AG09309 (cell line): ENCODE measurements at regions not wholly inside any gene's neighbourhood (a gene's known extent, or its start where the extent isn't known, plus 50 kb on each side); places are given as distances from the start of the nearest gene placed in this dataset.

Experiments
- DNase-seq: peaks from one replicate; pipeline ENCODE4 v3.0.0-alpha.2; 2010; ENCODE audit warnings: low read depth
- H3K4me3 ChIP-seq: 2 replicates; pipeline ENCODE4 v1.5.1; 2011; ENCODE audit warnings: mild to moderate bottlenecking, low read depth, low read length, moderate library complexity; ENCODE audit not compliant: control insufficient read depth
- TF ChIP-seq, protein P1 (sequence below): IDR thresholded peaks from 2 replicates; pipeline ENCODE4 v1.5.1; 2011; ENCODE audit warnings: mild to moderate bottlenecking, low read depth, low read length, inconsistent platforms; ENCODE audit not compliant: insufficient read depth, control insufficient read depth; ENCODE audit errors: missing control alignments

DNA sequence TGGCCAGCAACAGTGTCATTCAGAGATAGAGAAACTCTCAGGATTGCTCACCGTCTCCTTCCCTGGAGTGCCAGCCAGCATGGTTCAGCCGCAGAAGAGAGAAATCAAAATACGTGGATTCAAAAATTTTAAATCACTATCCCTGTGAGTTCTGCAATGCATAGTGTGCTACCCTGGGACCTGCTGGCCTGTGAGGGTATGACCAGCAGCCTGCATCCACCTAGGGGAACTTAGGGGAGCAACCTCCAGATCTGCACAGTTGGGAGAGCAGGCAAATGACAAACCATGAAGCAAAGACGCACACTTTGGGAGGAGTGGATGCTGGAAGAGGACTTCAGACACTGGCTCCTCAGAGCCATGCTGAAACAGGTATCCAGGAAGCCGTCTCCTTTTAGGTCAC is 639.3 kb downstream of the TNS3 start:
- DNase-seq, result no peak
- TF ChIP-seq, protein P1, sequence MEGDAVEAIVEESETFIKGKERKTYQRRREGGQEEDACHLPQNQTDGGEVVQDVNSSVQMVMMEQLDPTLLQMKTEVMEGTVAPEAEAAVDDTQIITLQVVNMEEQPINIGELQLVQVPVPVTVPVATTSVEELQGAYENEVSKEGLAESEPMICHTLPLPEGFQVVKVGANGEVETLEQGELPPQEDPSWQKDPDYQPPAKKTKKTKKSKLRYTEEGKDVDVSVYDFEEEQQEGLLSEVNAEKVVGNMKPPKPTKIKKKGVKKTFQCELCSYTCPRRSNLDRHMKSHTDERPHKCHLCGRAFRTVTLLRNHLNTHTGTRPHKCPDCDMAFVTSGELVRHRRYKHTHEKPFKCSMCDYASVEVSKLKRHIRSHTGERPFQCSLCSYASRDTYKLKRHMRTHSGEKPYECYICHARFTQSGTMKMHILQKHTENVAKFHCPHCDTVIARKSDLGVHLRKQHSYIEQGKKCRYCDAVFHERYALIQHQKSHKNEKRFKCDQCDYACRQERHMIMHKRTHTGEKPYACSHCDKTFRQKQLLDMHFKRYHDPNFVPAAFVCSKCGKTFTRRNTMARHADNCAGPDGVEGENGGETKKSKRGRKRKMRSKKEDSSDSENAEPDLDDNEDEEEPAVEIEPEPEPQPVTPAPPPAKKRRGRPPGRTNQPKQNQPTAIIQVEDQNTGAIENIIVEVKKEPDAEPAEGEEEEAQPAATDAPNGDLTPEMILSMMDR, result no peak
- no peak overlapping the region for H3K4me3 ChIP-seq

DNA sequence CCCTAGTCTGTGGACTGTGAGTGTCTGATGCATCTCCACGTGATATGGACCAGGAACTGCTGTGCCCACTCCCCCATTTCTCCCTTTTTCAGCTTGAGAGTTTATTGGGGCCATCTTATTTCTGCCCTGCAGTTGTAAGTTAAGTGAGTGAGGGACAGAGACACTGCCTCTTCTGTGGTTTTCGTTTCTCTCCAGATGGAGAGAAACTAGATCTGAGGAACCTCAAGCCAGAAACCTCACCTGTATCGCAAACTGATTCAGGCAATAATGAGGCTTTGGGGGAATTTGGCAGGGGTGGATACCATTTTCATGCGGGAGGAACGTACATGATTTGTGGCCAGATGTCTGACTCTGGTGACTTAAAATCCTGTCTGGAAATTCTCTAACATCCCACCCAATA is 641.7 kb downstream of the TNS3 start:
- TF ChIP-seq, protein P1, result no peak
- DNase-seq, result no peak
- H3K4me3 ChIP-seq, result no peak overlapping the region

DNA sequence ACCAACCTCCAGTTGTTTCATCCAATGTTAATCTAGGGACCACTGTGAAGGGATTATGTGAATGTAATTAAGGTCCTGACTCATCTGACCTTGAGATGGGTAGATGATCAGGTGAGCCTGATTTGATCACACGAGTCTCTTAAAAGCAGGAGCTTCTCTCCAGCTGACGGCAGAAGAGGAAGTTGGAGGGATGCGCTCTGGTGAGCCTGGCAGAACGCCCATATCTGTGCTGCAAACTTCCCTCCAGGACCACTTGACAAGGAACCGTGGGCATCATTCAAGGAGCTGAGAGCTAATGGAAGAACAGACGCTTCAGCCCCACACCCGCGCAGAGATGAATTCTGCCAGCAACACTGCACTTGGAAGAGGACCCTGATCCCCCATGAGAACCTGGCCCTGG is 642.4 kb downstream of the TNS3 start:
- DNase-seq, result no peak
- TF ChIP-seq, protein P1, result no peak
- H3K4me3 ChIP-seq, result no peak overlapping the region

DNA sequence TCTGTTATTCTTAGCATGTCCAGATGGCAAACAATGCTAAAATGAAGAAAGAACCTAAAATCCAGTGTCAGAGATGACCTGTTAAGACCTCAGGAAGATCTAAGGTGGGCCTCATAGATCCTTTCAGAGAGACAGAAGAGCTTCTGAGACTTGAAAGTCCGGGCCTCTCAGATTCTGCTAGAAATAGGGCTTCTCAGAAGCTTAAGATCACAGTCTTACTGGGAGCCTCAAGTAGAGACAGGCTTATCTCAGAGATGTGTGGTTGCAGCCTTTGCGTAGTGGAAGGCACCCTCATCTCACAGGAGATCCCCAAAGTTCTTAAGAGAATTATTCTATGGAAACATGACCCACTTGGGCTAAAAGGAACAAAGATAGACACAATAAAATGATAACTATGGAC is 642.8 kb downstream of the TNS3 start:
- TF ChIP-seq, protein P1, result no peak
- DNase-seq, result no peak
- H3K4me3 ChIP-seq, result no peak overlapping the region

DNA sequence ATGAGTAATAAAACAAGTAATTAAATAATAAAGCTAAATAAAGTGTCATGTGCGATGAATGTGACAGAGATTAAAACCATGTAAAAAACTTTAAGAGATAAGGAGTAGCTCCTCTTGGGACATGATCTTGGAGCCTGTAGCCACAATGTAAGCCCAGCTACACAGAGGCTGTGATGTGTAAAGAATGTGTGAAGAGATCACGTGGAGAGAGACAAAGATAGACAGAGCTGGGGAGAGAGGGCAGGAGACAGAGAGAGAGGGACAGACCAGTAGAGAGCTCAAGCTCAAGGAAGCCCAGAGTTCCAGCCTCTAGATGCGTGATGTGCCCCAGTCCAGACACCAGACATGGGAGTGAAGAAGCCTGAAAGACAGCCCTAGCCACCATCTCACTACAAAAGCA is 644.1 kb downstream of the TNS3 start:
- H3K4me3 ChIP-seq, result no peak overlapping the region
- no peak for DNase-seq
- TF ChIP-seq, protein P1, result no peak

DNA sequence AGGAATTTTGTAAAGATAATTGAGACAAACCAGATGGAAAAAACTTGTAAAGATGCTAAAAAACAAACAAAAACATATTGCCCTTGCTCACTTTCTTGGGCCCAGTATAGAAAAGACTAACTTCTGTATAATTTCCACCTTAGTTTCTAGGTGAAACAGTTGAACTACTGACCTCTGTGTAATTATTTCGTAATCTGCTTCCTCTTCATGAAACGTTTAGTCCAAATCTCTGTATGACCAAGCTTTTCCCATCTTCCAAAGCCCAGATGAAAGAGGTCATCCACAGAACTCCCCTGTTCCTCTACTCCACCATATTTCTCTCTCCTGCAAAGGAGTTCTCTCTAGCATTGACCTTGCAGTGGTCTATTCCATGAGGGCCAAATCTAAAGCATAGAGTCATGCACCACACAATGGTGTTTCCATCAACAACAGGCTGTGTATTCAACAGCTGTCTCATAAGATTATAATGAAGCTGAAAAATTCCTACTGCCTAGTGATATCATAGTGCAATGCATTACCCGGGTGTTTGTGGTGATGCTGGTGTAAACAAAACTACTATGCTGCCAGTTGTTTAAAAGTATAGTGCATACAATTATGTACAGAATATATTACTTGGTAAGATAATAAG is 647.6 kb downstream of the TNS3 start:
- DNase-seq, result no peak
- TF ChIP-seq, protein P1, result no peak
- no peak overlapping the region for H3K4me3 ChIP-seq

DNA sequence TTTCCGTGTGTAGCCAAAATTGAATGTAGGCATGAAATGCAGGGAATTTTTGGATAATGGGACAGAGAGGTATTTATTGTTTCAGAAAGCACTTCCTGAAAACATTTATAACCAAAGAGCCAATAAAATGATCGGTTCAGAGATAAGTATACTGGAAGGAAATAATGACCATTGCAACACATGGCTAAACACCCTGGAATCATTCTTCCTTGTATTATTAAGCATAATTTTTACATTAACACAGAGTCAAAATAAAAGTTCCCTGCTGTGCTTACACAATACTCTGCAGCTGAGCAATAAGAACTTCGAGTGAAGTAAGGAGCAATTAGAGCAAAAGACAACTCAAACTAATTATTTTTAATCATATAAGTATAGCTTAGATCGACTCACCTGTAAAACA is 648.3 kb downstream of the TNS3 start:
- DNase-seq, result peak; percentile 92
- H3K4me3 ChIP-seq, result no peak overlapping the region
- TF ChIP-seq, protein P1, result no peak
